HT1080 (cell line): ENCODE measurements at regions not wholly inside any gene's neighbourhood (a gene's known extent, or its start where the extent isn't known, plus 50 kb on each side); places are given as distances from the start of the nearest gene placed in this dataset.

Experiments
- DNase-seq: peaks from one replicate; pipeline ENCODE4 v3.0.0-alpha.2; 2015; ENCODE audit warnings: low read depth

GRCh38 chr12:30507576-30507975 lies 188.1 kb downstream of the IPO8 start:
- no peak for DNase-seq

- DNase-seq, result no peak
Measured at GRCh38 chr12:30506411-30506810, 189.3 kb downstream of the IPO8 start.

GRCh38 chr12:30501718-30502117 lies 194.0 kb downstream of the IPO8 start:
- DNase-seq, result no peak

GRCh38 chr12:30500532-30500931 lies 195.1 kb downstream of the IPO8 start:
- DNase-seq, result no peak

- no peak for DNase-seq
Measured at GRCh38 chr12:30485230-30485890, 210.3 kb downstream of the IPO8 start.

- no peak for DNase-seq
Measured at GRCh38 chr12:30484658-30485057, 211.0 kb downstream of the IPO8 start.

- DNase-seq, result no peak
Measured at GRCh38 chr12:30482650-30483049, 213.0 kb downstream of the IPO8 start.

- no peak for DNase-seq
Measured at GRCh38 chr12:30473274-30473673, 222.4 kb downstream of the IPO8 start.

- DNase-seq, result no peak
Measured at GRCh38 chr12:30466093-30466585, 229.5 kb downstream of the IPO8 start.

GRCh38 chr12:30463636-30464035 lies 232.0 kb downstream of the IPO8 start:
- DNase-seq, result no peak

- DNase-seq, result no peak
Measured at GRCh38 chr12:30462249-30462648, 233.4 kb downstream of the IPO8 start.

GRCh38 chr12:30461026-30461615 lies 234.5 kb downstream of the IPO8 start:
- DNase-seq, result no peak

- DNase-seq, result no peak
Measured at GRCh38 chr12:30458453-30458852, 237.2 kb downstream of the IPO8 start.

- DNase-seq, result peak; percentile 70
Measured at GRCh38 chr12:30457621-30458289, 237.9 kb downstream of the IPO8 start.

GRCh38 chr12:30450872-30451271 lies 244.8 kb downstream of the IPO8 start:
- DNase-seq, result peak; percentile 72

- no peak for DNase-seq
Measured at GRCh38 chr12:30450226-30450625, 245.4 kb downstream of the IPO8 start.

- DNase-seq, result no peak
Measured at GRCh38 chr12:30448038-30448437, 247.6 kb downstream of the IPO8 start.

- DNase-seq, result peak; percentile 54
Measured at GRCh38 chr12:30447061-30447750, 248.5 kb downstream of the IPO8 start.

- DNase-seq, result no peak
Measured at GRCh38 chr12:30442461-30442860, 253.2 kb downstream of the IPO8 start.

- no peak for DNase-seq
Measured at GRCh38 chr12:30440826-30441602, 254.7 kb downstream of the IPO8 start.

- no peak for DNase-seq
Measured at GRCh38 chr12:30439201-30439600, 256.5 kb downstream of the IPO8 start.
